Muscle layer of duodenum (tissue), 2 donors: ENCODE measurements at regions not wholly inside any gene's neighbourhood (a gene's known extent, or its start where the extent isn't known, plus 50 kb on each side); places are given as distances from the start of the nearest gene placed in this dataset.
"Not testable (repeated sequence)": the region's sequence is repeated elsewhere in the genome, so short reads cannot be mapped to it uniquely, and the experiment has no call there.

Source experiments
- H3K27ac ChIP-seq: one replicate; pipeline ENCODE4 v1.7.0; 2013; ENCODE audit warnings: mild to moderate bottlenecking, low read length
- H3K27me3 ChIP-seq: one replicate; pipeline ENCODE4 v1.7.0; 2013; ENCODE audit warnings: low read depth, mild to moderate bottlenecking, control low read depth, low read length
- H3K36me3 ChIP-seq, 2 donors: one replicate each; pipeline ENCODE4 v1.7.0; 2013; ENCODE audit warnings: low read length in 2 of 2, control low read depth in 1 of 2, mild to moderate bottlenecking in 1 of 2; ENCODE audit not compliant: insufficient read depth in 2 of 2, control insufficient read depth in 1 of 2
- H3K4me1 ChIP-seq, 2 donors: one replicate each; pipeline ENCODE4 v1.7.0; 2013; ENCODE audit warnings: low read length in 2 of 2, mild to moderate bottlenecking in 2 of 2, control low read depth in 1 of 2, moderate library complexity in 1 of 2; ENCODE audit not compliant: insufficient read depth in 2 of 2, control insufficient read depth in 1 of 2
- H3K4me3 ChIP-seq, 2 donors: one replicate each; pipeline ENCODE4 v1.7.0; 2013; ENCODE audit warnings: low read length in 2 of 2, low read depth in 1 of 2, mild to moderate bottlenecking in 1 of 2
- H3K9me3 ChIP-seq, 2 donors: one replicate each; pipeline ENCODE4 v1.7.0; 2013; ENCODE audit warnings: low read length in 2 of 2, control low read depth in 1 of 2, mild to moderate bottlenecking in 1 of 2; ENCODE audit not compliant: control insufficient read depth in 1 of 2
- donor health status: healthy.

DNA sequence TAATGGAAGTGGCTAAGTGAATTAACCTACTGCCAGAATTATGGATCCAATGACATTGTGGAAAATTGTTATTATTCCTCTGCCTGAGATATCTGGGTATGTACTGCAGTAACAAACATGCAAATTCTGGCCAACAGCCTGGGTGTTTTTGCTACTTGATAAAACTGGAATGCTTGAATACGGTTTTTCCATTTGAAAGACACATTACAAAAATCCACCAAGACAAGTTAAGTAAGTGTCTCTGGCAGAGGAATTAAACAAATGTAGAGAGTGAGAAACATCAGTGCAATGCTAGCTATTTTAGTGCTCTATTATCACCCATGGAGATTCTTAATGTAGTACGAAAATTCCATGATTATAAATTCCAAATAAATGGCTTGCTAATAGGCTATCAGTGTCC lies 312.4 kb upstream of the MEIS1 start:
- no peaks in the 10 kb centered on the region for H3K9me3 ChIP-seq
- no peaks in the 10 kb centered on the region for H3K36me3 ChIP-seq
- no peaks in the 10 kb centered on the region for H3K4me1 ChIP-seq
- H3K27ac ChIP-seq, result no peak overlapping the region
- no peak overlapping the region for H3K4me3 ChIP-seq
- H3K27me3 ChIP-seq, result no peaks in the 10 kb centered on the region

DNA sequence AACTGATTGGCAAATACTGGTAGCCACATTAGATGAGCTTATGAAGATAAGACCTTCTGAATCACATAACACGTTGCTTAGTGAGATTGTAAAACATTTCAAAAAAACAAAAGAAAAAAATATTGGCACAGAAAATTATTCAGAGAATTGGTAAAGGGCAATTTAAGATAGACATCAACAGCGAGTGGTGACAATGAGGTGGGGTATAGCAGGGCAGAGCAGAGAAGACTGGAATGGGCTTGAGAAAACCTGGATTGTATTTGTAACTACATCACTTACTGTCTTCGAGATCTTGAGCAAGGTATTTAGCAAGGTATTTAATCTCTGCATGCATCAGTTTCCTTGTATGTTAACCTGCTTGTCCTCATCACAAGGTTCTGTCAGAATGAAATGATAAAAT lies 313.0 kb upstream of the MEIS1 start:
- Histone ChIP-seq H3K9me3 (no peaks in the 10 kb centered on the region), H3K27ac (no peak overlapping the region), H3K4me1 (no peaks in the 10 kb centered on the region), H3K27me3 (no peaks in the 10 kb centered on the region), H3K36me3 (no peaks in the 10 kb centered on the region), H3K4me3 (no peak overlapping the region)

DNA sequence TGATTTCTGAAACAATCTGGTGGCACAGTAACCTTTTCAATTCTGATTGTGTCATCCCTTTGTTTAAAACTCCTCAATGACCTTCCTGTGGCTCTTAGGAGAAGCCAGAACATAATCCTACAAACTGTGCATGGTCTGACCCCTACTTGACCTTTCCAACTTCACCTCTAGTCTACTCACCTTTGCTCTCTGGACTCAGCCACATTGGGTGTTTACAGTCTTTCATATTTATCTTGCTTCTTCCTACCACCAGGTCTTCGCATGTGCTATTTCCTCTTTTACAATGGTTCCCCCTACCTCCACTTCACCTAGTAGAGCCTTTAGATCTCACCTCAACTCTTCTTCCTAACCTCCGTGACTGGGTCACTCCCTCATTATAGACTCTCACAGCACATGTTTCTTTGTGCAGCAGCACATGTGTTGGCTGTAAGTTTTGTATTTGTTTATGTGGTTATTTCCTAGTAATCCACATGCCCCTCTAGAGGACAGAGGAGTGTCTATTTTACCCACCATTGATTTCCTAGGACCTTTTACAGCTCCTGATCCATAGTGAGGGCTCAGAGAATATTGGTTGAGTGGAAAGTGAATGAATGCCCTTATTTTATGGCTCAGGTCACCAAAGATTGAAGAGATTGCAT lies 320.8 kb upstream of the MEIS1 start:
- Histone ChIP-seq H3K27me3 (no peaks in the 10 kb centered on the region), H3K9me3 (no peaks in the 10 kb centered on the region), H3K36me3 (no peaks in the 10 kb centered on the region), H3K4me3 (no peak overlapping the region), H3K4me1 (no peaks in the 10 kb centered on the region), H3K27ac (no peak overlapping the region)

DNA sequence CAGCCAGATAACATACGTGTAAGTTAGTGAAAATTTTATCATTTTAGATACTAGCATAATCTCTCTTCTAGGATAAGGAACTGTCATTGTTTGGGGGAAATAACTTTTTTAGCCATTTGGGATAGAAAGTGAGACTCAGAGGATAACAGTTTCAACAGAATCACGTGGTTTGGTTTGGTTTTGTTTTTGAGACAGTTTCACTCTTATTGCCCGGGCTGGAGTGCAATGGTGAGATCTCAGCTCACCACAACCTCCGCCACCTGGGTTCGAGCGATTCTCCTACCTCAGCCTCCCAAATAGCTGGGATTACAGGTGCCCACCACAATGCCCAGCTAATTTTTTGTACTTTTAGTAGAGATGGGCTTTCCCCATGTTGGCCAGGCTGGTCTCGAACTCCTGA lies 323.2 kb upstream of the MEIS1 start:
- Histone ChIP-seq H3K36me3 (no peaks in the 10 kb centered on the region), H3K27me3 (no peaks in the 10 kb centered on the region), H3K9me3 (no peaks in the 10 kb centered on the region), H3K4me1 (no peaks in the 10 kb centered on the region), H3K27ac (no peak overlapping the region), H3K4me3 (no peak overlapping the region)

DNA sequence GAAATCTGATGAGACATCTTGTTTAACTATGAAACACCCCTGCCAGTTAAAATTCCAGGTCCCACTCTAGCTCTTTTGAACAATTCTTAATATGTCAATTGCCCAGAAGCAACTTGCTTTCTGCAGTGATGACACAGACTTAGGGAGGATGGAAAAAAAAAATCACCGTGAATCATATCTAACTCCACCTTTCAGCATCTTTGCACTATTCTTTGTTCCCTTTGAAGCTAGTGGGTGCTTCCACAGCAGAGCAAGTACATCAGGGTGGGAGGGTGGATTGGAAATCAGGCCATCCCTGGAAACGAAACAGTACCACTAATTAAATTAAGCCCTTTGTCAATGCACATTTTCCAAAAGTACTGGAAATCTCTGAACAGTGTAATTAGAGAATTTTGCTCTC lies 324.3 kb upstream of the MEIS1 start:
- Histone ChIP-seq H3K27ac (no peak overlapping the region), H3K4me1 (peaks cover 0 to under 1% of the 10 kb centered on the region in 2 donors), H3K27me3 (no peaks in the 10 kb centered on the region), H3K36me3 (no peaks in the 10 kb centered on the region), H3K9me3 (no peaks in the 10 kb centered on the region), H3K4me3 (no peak overlapping the region)

DNA sequence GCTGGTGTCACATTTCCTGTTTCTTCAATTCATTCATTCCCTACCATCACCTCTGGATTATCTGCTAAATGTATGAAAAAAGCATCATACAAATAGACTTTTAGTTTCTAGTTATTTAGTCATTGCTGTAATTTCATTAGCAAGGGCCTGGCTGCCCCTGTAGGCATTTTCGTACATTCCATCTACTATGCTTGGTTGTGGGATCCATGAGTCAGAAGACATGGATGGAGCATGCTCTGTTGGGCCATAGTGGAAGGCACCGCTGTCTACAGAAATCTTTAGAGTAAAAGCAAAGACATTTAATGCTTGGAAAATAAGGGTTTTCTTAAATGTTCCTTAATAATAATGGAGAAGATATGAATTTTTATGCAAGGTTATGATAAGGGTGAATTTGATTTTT lies 324.8 kb upstream of the MEIS1 start:
- no peaks in the 10 kb centered on the region for H3K9me3 ChIP-seq
- no peak overlapping the region for H3K4me3 ChIP-seq
- no peak overlapping the region for H3K27ac ChIP-seq
- peaks cover 0 to 5% of the 10 kb centered on the region in 2 donors for H3K4me1 ChIP-seq
- H3K27me3 ChIP-seq, result no peaks in the 10 kb centered on the region
- H3K36me3 ChIP-seq, result no peaks in the 10 kb centered on the region

DNA sequence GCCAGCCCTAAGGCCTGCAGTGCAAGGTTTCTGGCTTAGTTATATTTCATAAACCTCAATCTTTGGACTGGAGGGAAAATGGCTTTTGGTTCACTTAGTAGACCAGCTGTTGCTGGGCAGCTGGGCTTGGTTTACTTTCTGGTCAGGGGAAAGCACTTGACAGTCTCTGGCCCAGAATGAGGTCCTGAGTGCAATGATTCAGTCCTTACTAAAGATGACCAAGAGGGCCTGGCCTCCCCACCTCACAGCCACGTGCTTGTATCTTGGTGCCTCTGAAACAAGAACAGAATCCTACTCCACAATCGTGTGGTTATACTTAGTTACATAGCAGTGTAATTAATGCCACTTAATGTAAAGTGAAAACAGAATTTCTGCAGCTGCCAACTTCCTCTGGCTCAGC lies 325.5 kb upstream of the MEIS1 start:
- Histone ChIP-seq H3K27me3 (no peaks in the 10 kb centered on the region), H3K36me3 (no peaks in the 10 kb centered on the region), H3K4me1 (peaks cover 0 to 11% of the 10 kb centered on the region in 2 donors), H3K27ac (no peak overlapping the region), H3K4me3 (no peak overlapping the region), H3K9me3 (no peaks in the 10 kb centered on the region)

DNA sequence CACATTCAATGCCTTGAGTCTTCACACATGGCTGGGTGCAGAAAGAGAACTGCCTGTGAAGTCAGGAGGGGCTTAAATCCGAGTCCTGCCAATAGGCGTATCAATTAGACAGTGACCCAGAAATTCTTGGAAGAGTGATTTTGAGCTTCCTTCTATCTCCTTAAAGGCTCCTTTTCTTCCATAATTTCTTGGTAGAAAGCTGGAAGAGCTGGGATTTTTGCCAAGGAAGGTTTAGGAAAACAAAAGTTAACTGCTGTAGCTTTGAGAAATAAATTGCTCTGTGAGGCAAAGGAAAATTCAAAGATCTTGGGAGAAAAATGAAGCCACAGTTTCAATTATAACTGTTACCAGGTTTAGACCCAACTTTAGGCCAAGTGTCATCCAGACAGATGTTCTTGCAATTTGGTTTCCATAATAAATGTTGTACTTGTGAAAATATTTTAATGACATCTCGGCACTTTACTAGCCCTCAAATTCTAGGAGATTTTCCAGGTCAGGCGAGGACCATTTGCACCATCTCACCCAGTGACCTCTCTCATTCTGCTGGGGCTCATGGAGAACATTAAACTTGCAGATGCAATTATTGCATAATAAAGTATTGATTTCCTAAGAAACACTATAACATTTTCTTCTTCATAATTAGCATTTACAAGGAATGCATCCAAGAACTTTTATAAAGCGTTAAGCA lies 329.7 kb upstream of the MEIS1 start:
- H3K27ac ChIP-seq, result no peak overlapping the region
- no peaks in the 10 kb centered on the region for H3K9me3 ChIP-seq

DNA sequence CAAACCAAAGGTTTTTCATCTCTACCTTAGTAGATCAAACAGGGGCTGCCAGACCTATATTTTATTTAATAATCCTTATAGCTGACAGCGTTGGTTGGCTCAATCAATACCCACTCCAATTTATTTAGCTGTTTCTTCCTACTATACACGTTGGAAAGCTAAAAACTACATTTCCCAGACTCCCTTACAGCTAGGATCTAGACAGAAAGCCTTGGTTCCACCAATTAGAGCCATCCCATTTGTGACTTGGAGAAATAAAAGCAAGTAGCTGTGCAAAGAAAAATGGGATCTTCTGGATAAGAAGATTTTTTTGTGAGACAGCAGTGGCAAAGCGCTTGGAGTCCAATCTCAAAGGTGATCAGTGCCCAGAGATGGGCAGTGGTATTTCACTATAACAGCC lies 331.3 kb upstream of the MEIS1 start:
- Histone ChIP-seq H3K4me3 (no peak overlapping the region), H3K27ac (no peak overlapping the region), H3K9me3 (no peaks in the 10 kb centered on the region), H3K36me3 (no peaks in the 10 kb centered on the region), H3K27me3 (no peaks in the 10 kb centered on the region), H3K4me1 (peaks cover 0 to 11% of the 10 kb centered on the region in 2 donors)

More for the DNA sequence above, 329.7 kb upstream of the MEIS1 start:
- peaks cover 0 to 11% of the 10 kb centered on the region in 2 donors for H3K4me1 ChIP-seq
- H3K27me3 ChIP-seq, result no peaks in the 10 kb centered on the region
- no peak overlapping the region for H3K4me3 ChIP-seq
- no peaks in the 10 kb centered on the region for H3K36me3 ChIP-seq

DNA sequence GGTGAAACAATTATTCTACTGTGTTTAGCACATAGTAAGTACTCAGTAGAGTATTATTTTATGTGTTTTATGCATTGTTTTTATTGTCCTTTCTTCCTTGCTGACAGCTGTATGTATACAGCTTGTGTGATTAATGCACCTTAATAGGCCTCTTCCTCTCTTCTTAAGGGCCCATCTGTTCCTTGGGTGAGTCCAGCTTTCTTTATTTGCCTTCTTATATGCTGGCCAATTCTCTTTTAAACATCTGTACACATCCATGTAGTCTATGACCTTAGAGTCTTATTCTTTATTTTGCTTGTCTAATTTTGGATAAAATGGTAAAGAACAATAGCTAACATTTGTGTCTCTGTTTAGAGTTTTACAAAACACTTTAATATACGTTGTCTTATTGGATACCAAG lies 333.7 kb upstream of the MEIS1 start:
- Histone ChIP-seq H3K4me1 (peaks cover 0 to 11% of the 10 kb centered on the region in 2 donors), H3K9me3 (no peaks in the 10 kb centered on the region), H3K27me3 (no peaks in the 10 kb centered on the region), H3K36me3 (no peaks in the 10 kb centered on the region), H3K27ac (no peak overlapping the region), H3K4me3 (no peak overlapping the region)

DNA sequence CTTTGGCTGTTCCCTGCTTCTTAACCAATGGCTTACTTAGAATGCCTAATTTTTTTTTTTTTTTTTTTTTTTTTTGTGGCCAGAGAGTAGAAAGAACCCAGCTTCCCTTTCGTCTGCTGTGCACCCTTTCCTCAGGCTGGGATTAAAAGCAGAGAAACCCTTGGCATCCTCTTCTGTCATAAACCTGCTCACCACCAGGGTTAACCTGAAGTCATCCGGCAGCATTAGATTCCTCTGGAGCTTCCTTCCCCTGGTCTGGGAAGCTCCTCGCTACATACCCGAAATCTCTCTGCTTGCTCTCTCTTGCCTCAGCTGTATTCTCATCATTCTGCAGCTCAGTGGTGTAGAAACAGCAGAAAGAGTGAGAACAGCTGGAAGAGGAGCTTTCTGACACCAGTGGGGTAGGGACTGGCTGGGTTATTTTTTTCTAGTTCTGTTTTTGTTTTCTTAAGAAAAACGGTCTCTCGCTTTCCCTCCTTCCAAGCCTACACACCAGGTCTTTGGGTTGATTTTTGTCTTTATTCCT lies 339.0 kb upstream of the MEIS1 start:
- Histone ChIP-seq H3K36me3 (no peaks in the 10 kb centered on the region), H3K4me1 (no peaks in the 10 kb centered on the region), H3K27ac (no peak overlapping the region), H3K9me3 (no peaks in the 10 kb centered on the region), H3K4me3 (no peak overlapping the region), H3K27me3 (no peaks in the 10 kb centered on the region)

DNA sequence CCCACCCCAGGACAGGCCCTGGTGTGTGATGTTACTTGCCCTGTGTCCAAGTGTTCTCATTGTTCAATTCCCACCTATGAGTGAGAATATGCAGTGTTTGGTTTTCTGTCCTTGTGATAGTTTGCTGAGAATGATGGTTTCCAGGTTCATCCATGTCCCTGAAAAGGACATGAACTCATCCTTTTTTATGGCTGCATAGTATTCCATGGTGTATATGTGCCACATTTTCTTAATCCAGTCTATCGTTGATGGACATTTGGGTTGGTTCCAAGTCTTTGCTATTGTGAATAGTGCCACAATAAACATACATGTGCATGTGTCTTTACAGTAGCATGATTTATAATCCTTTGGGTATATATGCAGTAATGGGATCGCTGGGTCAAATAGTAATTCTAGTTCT lies 340.2 kb upstream of the MEIS1 start:
- H3K27me3 ChIP-seq, H3K9me3 ChIP-seq, H3K4me1 ChIP-seq, H3K27ac ChIP-seq, H3K36me3 ChIP-seq, H3K4me3 ChIP-seq: not testable (repeated sequence)
